ENCODE measurements at regions not wholly inside any gene's neighbourhood (a gene's known extent, or its start where the extent isn't known, plus 50 kb on each side); places are given as distances from the start of the nearest gene placed in this dataset.

DNA sequence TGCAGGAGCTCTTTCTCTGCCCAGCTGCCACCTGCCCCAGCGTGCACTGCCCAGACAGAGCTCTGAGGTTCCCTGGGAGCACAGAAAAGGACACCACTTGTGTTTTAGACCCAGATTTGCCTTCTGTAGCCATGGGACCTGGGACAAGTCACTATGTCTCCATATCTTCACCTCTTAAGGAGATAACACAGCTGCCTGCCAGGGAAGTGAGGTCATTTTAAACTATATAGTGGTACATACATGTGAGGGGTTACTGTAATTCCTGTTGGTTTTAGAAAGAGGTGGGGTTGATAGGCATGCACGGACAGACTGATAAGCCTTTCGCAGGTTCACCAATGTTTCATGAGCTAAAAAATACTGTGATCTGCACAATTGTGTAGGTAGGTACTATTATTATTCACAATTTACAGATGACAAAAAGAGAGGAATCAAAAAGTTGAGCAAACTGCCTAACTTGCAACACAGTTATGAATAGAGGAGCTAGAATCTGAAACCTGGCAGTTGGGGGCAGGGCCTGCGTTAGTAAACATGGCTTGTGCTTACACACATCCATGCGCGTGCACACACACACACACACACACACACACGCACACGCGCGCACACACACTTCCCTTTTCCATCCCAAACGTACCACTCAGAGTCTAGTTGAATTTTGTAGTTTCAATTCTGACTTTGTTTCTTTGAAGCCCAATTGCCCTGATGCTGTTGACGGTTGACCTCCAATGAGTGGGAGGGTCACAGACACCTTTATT lies 193.6 kb downstream of the FAM43A start:
- TF ChIP-seq, protein P1, sequence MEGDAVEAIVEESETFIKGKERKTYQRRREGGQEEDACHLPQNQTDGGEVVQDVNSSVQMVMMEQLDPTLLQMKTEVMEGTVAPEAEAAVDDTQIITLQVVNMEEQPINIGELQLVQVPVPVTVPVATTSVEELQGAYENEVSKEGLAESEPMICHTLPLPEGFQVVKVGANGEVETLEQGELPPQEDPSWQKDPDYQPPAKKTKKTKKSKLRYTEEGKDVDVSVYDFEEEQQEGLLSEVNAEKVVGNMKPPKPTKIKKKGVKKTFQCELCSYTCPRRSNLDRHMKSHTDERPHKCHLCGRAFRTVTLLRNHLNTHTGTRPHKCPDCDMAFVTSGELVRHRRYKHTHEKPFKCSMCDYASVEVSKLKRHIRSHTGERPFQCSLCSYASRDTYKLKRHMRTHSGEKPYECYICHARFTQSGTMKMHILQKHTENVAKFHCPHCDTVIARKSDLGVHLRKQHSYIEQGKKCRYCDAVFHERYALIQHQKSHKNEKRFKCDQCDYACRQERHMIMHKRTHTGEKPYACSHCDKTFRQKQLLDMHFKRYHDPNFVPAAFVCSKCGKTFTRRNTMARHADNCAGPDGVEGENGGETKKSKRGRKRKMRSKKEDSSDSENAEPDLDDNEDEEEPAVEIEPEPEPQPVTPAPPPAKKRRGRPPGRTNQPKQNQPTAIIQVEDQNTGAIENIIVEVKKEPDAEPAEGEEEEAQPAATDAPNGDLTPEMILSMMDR (IDR thresholded peaks at IDR 0.05): no peak
- TF ChIP-seq POLR2A (IDR thresholded peaks at IDR 0.05) (no peak), POLR2AphosphoS5 (IDR thresholded peaks at IDR 0.05) (no peak)

All from transverse colon (tissue), 4 donors.